GM18519 (cell line): ENCODE measurements at regions not wholly inside any gene's neighbourhood (a gene's known extent, or its start where the extent isn't known, plus 50 kb on each side); places are given as distances from the start of the nearest gene placed in this dataset.
A peak's percentile ranks its signal among the peaks of the same experiment; 100 is the strongest.
"Not testable (repeated sequence)": the region's sequence is repeated elsewhere in the genome, so short reads cannot be mapped to it uniquely, and the experiment has no call there.

ENCODE experiments used
- ATAC-seq: cut with Tn5 transposase; IDR thresholded peaks from one replicate; pipeline ENCODE4 v1.9.1; 2021; ENCODE audit warnings: mild to moderate bottlenecking, moderate library complexity; ENCODE audit not compliant: unreplicated experiment, low FRiP score

GRCh38 chr5:94027145-94027544 is 285.7 kb upstream of the POU5F2 start:
- no peak for ATAC-seq

GRCh38 chr5:94025788-94026473 is 284.5 kb upstream of the POU5F2 start:
- no peak for ATAC-seq

- no peak for ATAC-seq
Measured at GRCh38 chr5:94024620-94025019, 283.2 kb upstream of the POU5F2 start.

GRCh38 chr5:94024101-94024500 is 282.7 kb upstream of the POU5F2 start:
- ATAC-seq = no peak

GRCh38 chr5:94021246-94021645 is 279.8 kb upstream of the POU5F2 start:
- ATAC-seq = no peak

- ATAC-seq = no peak
Measured at GRCh38 chr5:94017579-94017978, 276.2 kb upstream of the POU5F2 start.

- no peak for ATAC-seq
Measured at GRCh38 chr5:94010814-94011213, 269.4 kb upstream of the POU5F2 start.

- ATAC-seq = no peak
Measured at GRCh38 chr5:94009161-94009560, 267.8 kb upstream of the POU5F2 start.

GRCh38 chr5:93998951-93999455 is 257.6 kb upstream of the POU5F2 start:
- no peak for ATAC-seq

GRCh38 chr5:93997562-93997961 is 256.2 kb upstream of the POU5F2 start:
- ATAC-seq = no peak

- peak; percentile 73 for ATAC-seq
Measured at GRCh38 chr5:93995126-93995621, 253.8 kb upstream of the POU5F2 start.

- no peak for ATAC-seq
Measured at GRCh38 chr5:93993161-93993560, 251.8 kb upstream of the POU5F2 start.

- ATAC-seq = no peak
Measured at GRCh38 chr5:93990504-93991070, 249.2 kb upstream of the POU5F2 start.

- not testable (repeated sequence) for ATAC-seq
Measured at GRCh38 chr5:93985940-93986570, 244.7 kb upstream of the POU5F2 start.

- ATAC-seq = no peak
Measured at GRCh38 chr5:93978222-93978621, 236.8 kb upstream of the POU5F2 start.

GRCh38 chr5:93967923-93968322 is 226.5 kb upstream of the POU5F2 start:
- ATAC-seq = no peak

- ATAC-seq = no peak
Measured at GRCh38 chr5:93964421-93964820, 223.0 kb upstream of the POU5F2 start.

GRCh38 chr5:93960042-93960441 is 218.6 kb upstream of the POU5F2 start:
- no peak for ATAC-seq

- ATAC-seq = no peak
Measured at GRCh38 chr5:93956006-93956405, 214.6 kb upstream of the POU5F2 start.

GRCh38 chr5:93954421-93955069 is 213.1 kb upstream of the POU5F2 start:
- no peak for ATAC-seq

- ATAC-seq = no peak
Measured at GRCh38 chr5:93953442-93953841, 212.0 kb upstream of the POU5F2 start.
